ENCODE measurements at regions not wholly inside any gene's neighbourhood (a gene's known extent, or its start where the extent isn't known, plus 50 kb on each side); places are given as distances from the start of the nearest gene placed in this dataset.

- TF ChIP-seq CTCF (IDR thresholded peaks at IDR 0.05): no peak
- TF ChIP-seq POLR2A (IDR thresholded peaks at IDR 0.05): no peak
Measured at GRCh38 chr4:132527817-132528216, 621.3 kb upstream of the PCDH10 start.

Data from sigmoid colon (tissue), 3 donors.